Common myeloid progenitor, CD34-positive (primary cell): ENCODE measurements at regions not wholly inside any gene's neighbourhood (a gene's known extent, or its start where the extent isn't known, plus 50 kb on each side); places are given as distances from the start of the nearest gene placed in this dataset.

Experiments used
- CTCF ChIA-PET: fragments of 350-600 bp; sonication (Branson Sonifier 250); formaldehyde crosslinking; loops from one replicate; lab custom pipeline; 2021; ENCODE audit warnings: antibody characterized with exemption; lab: Charles Lee
- POLR2A ChIA-PET: fragments of 350-600 bp; sonication (Branson Sonifier 250); formaldehyde crosslinking; loops from one replicate; lab custom pipeline; 2021; ENCODE audit warnings: antibody characterized with exemption; lab: Charles Lee
- DNase-seq, 3 donors: peaks; one replicate each; pipeline versions ENCODE4 v3.0.0 to v3.0.0-alpha.2; 2013
- H3K27ac ChIP-seq, 2 experiments: 1 replicate in 1 of 2; 2 replicates in 1 of 2; pipeline ENCODE4 v1.7.0; 2013; ENCODE audit warnings: inconsistent platforms in 2 of 2, low read length in 2 of 2, mild to moderate bottlenecking in 2 of 2, low read depth in 1 of 2, moderate library complexity in 1 of 2; ENCODE audit not compliant: severe bottlenecking in 2 of 2, insufficient read depth in 1 of 2, poor library complexity in 1 of 2
- H3K27me3 ChIP-seq, 5 experiments: replicated peaks in 2 of 5; 1 replicate in 3 of 5; 2 replicates in 2 of 5; pipeline versions ENCODE4 v1.6.1 to v1.7.0; 2013; ENCODE audit warnings: low read length in 4 of 5, mild to moderate bottlenecking in 2 of 5, moderate library complexity in 2 of 5, inconsistent platforms in 1 of 5; ENCODE audit not compliant: insufficient read depth in 5 of 5, control insufficient read depth in 4 of 5
- H3K36me3 ChIP-seq, 4 experiments: 1 replicate in 2 of 4; 2 replicates in 2 of 4; pipeline versions ENCODE4 v1.6.1 to v1.7.0; 2013; ENCODE audit warnings: low read length in 3 of 4, control low read depth in 1 of 4, mild to moderate bottlenecking in 1 of 4; ENCODE audit not compliant: control insufficient read depth in 4 of 4, insufficient read depth in 4 of 4
- H3K4me1 ChIP-seq, 4 experiments: 1 replicate in 3 of 4; 2 replicates in 1 of 4; pipeline versions ENCODE4 v1.6.1 to v1.7.1; 2013; ENCODE audit warnings: low read length in 3 of 4, mild to moderate bottlenecking in 3 of 4, control low read depth in 1 of 4, inconsistent platforms in 1 of 4, moderate library complexity in 1 of 4; ENCODE audit not compliant: control insufficient read depth in 4 of 4, insufficient read depth in 4 of 4; ENCODE audit errors: control extremely low read depth in 1 of 4
- H3K4me3 ChIP-seq, 7 experiments: 1 replicate in 4 of 7; 2 replicates in 3 of 7; pipeline versions ENCODE4 v1.5.1 to v1.7.0; 2013; ENCODE audit warnings: mild to moderate bottlenecking in 7 of 7, low read length in 6 of 7, moderate library complexity in 6 of 7, inconsistent platforms in 2 of 7, low read depth in 2 of 7, control low read depth in 1 of 7; ENCODE audit not compliant: insufficient read depth in 4 of 7, control insufficient read depth in 1 of 7; ENCODE audit errors: extremely low read depth in 1 of 7
- H3K9me3 ChIP-seq, 5 experiments: 1 replicate in 4 of 5; 2 replicates in 1 of 5; pipeline versions ENCODE4 v1.6.1 to v1.7.1; 2013; ENCODE audit warnings: low read length in 4 of 5, mild to moderate bottlenecking in 2 of 5, inconsistent platforms in 1 of 5, low read depth in 1 of 5, moderate library complexity in 1 of 5; ENCODE audit not compliant: control insufficient read depth in 4 of 5, insufficient read depth in 2 of 5; ENCODE audit errors: control extremely low read depth in 1 of 5
- WGBS: methylation state at CpG from one replicate; pipeline ENCODE4 v1.1.5; 2013; ENCODE audit not compliant: insufficient coverage; 5-methylcytosine and 5-hydroxymethylcytosine counted together

DNA sequence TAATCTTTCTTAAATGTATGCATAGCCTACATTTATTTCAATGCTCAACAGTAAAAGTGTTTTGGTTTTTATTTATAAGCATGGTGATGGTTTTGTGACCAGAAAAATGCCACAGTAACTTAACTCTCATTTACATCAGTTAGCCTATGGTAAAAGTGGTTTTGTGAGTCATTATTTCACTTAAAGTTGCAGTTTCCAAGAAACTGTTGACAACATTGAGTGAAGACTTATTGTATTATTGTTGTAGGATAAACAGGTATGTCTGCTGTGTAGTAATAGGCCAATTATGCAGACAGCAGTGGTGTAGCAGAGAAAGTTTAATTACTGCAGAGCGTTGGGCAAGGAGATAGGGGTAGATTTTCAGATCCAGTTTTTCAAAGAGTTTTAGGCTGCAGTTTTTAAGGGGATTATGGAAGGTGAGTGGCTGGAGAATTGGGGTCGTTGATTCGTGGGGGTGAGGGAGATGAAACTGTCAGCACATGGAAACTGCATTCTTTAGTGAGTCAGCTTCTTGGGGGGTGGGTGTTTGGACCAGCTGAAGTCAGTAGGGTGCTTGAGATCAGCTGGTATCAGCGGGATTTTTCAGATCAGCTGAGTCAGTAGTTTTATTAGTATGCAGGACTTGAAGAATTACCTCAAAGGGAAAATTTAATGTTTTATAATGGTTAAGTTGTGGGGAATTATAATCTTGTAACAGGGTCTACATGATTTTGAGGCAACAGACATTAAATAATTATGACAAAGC is 168.7 kb upstream of the FMN2 start:
- CTCF ChIA-PET, result interaction anchor here (1.4 kb wide), 1 partner anchor 29 kb away, joined by 3 read pairs; no protein-coding TSS in a partner anchor
- H3K36me3 ChIP-seq, result no peaks in the 10 kb centered on the region
- WGBS, result 93% methylated on average over 4 of the region's 4 CpGs
- H3K27me3 ChIP-seq, result no peaks in the 10 kb centered on the region
- H3K4me1 ChIP-seq, result peaks cover 0 to 4% (median 2%) of the 10 kb centered on the region in 4 experiments
- H3K27ac ChIP-seq, result no peak overlapping the region
- H3K4me3 ChIP-seq, result no peak overlapping the region
- POLR2A ChIA-PET, result no interaction called here
- peaks cover 0 to 4% (median 2%) of the 10 kb centered on the region in 5 experiments for H3K9me3 ChIP-seq
- no peak for DNase-seq

DNA sequence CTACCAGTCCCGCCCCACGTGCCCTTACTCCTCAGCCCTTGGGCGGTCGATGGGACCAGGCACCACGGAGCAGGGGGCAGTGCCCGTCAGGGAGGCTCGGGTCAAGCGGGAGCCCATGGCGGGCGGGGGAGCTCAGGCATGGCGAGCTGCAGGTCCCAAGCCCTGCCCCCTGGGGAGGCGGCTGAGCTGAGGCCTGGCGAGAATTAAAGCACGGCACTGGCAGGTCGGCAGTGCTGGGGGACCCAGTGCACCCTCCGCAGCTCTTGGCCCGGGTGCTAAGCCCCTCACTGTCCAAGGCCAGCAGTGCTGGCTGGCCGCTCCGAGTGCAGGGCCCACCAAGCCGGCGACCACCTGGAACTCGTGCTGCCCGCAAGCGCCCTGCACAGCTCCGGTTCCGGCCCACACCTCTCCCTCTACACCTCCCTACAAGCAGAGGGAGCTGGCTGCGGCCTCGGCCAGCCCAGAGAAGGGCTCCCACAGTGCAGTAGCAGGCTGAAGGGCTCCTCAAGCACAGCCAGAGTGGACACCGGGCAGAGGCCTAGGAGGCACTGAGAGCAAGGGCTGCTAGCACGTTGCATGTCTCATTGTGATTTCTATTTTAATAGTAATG is 166.8 kb upstream of the FMN2 start:
- no peaks in the 10 kb centered on the region for H3K4me1 ChIP-seq
- no peaks in the 10 kb centered on the region for H3K36me3 ChIP-seq
- 97% methylated on average over 18 of the region's 30 CpGs for WGBS
- H3K9me3 ChIP-seq, result peaks cover 0 to 4% (median 2%) of the 10 kb centered on the region in 5 experiments
- POLR2A ChIA-PET, result no interaction called here
- no peaks in the 10 kb centered on the region for H3K27me3 ChIP-seq
- H3K4me3 ChIP-seq, result no peak overlapping the region
- CTCF ChIA-PET, result no interaction called here
- H3K27ac ChIP-seq, result no peak overlapping the region
- no peak for DNase-seq

DNA sequence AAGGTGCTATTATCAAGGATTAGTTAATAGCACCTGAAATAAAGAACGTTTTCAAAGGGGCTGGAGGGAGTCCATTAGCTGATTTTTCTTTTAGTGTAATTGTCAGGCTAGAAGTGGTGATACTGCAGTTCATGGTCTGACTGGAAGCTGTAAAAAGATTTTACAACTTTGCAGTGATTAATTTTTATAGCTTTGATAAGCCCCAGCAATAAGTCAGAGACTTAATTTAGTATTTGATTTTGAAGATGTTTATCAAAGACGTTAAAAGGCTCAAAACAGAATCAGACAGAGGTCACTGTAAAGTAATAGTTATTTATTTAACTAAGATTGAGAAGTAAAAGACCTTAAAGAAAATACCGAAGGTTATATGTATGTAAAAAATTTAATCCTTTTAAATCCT is 165.5 kb upstream of the FMN2 start:
- peaks cover 0 to 4% (median 2%) of the 10 kb centered on the region in 5 experiments for H3K9me3 ChIP-seq
- no peaks in the 10 kb centered on the region for H3K27me3 ChIP-seq
- WGBS, result 88% methylated on average over 1 of the region's 3 CpGs
- no peaks in the 10 kb centered on the region for H3K36me3 ChIP-seq
- H3K4me1 ChIP-seq, result no peaks in the 10 kb centered on the region
- no peak overlapping the region for H3K4me3 ChIP-seq
- POLR2A ChIA-PET, result no interaction called here
- CTCF ChIA-PET, result no interaction called here
- no peak for DNase-seq
- H3K27ac ChIP-seq, result no peak overlapping the region

DNA sequence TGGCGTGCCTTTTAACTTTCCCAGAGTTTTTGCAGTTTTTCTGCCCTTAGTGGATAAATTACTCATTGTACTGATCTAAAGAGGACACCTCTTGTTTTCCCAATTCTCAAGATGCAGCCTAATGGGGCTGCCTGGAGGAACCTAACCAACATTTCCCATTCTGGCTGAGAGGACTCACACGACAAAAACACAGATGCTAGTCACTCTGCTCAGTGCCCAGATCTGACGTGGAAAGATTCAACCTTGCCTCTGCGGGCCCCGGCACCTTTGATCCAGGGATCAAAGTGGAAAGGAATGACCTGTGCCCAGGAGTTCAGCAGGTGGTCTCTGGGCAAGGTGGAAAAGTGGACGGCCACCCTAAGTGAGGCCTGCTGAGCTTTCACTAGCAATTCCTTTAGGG is 162.4 kb upstream of the FMN2 start:
- Histone ChIP-seq H3K27me3 (no peaks in the 10 kb centered on the region), H3K36me3 (no peaks in the 10 kb centered on the region), H3K27ac (no peak overlapping the region), H3K4me3 (no peak overlapping the region), H3K4me1 (no peaks in the 10 kb centered on the region), H3K9me3 (peaks cover 0 to 4% (median 2%) of the 10 kb centered on the region in 5 experiments)
- WGBS, result 98% methylated on average over 5 of the region's 6 CpGs
- no peak for DNase-seq
- ChIA-PET CTCF (interaction anchor here (0.6 kb wide), 1 partner anchor 22 kb away, joined by 3 read pairs; no protein-coding TSS in a partner anchor), POLR2A (no interaction called here)

DNA sequence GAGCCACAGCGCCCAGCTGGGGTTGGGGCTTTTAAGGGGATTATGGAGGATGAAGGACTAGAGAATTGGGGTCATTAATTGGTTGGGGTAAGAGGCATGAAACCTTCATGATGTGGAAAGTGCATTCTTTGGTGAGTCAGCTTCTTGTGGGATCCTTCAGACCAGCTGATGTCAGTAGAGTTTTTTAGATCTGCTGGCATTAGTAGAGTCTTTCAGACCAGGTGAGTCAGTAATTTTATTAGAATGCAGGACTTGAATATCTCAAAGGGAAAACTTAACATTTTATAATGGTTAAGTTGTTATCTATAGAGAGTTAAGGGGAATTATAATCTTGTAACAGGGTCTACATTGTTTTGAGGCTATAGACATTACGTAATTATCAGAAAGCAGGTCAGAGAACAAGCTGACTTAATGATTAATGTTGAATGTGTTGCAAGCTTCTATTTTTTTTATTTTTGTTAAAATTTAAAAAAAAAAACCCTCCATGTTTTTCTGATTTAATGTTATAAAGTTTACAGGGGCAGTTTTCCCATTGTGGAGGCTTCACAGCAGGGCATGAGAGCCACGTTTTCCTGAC is 160.9 kb upstream of the FMN2 start:
- Histone ChIP-seq H3K36me3 (no peaks in the 10 kb centered on the region), H3K4me3 (no peak overlapping the region), H3K9me3 (no peaks in the 10 kb centered on the region), H3K4me1 (no peaks in the 10 kb centered on the region), H3K27me3 (no peaks in the 10 kb centered on the region), H3K27ac (no peak overlapping the region)
- DNase-seq, result no peak
- WGBS, result 100% methylated on average over 1 of the region's 3 CpGs
- CTCF ChIA-PET, result no interaction called here
- POLR2A ChIA-PET, result no interaction called here

DNA sequence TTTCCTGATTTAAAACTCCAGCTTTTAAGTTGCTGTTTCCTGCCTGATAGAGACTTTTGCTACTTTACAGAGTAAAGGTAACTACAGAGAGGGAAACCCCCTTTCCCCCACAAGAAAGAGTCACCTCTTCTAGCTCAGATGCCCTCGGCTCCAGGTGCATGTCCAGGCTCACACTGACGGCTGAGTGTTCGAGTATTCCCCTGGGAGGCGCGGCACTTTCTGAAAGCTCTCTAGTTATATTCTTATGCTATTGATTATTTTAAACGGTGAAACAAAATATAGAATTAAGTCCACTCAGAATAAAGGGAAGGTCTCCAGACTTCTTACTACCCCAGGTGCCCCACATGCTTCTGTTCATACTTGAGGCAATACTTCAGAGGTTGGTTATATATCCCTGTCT is 160.3 kb upstream of the FMN2 start:
- Histone ChIP-seq H3K4me1 (no peaks in the 10 kb centered on the region), H3K27me3 (no peaks in the 10 kb centered on the region), H3K36me3 (no peaks in the 10 kb centered on the region), H3K4me3 (no peak overlapping the region), H3K27ac (no peak overlapping the region), H3K9me3 (no peaks in the 10 kb centered on the region)
- ChIA-PET POLR2A (no interaction called here), CTCF (no interaction called here)
- no CpG with 5 or more reads among the region's 6 CpGs for WGBS
- no peak for DNase-seq

DNA sequence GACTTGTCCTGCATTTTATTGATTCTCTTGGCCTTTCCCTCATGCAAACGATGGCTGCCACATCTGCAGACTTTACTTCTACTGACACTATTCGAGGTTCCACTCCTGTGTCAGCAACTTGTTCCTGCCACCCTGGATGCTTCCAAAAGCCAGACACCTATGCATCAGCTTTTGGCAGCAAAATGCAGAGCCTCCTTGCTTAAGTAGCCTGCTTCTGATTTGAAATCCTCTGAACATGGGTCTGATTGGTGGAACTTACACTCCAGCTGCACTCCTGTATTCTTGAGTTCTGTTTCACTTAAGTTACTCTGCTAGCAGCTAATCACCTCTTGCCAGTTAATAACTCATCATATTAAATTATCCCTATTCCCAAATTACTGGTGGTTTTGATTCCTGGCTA is 152.1 kb upstream of the FMN2 start:
- H3K27ac ChIP-seq, result no peak overlapping the region
- H3K27me3 ChIP-seq, result no peaks in the 10 kb centered on the region
- POLR2A ChIA-PET, result no interaction called here
- H3K4me3 ChIP-seq, result no peak overlapping the region
- H3K9me3 ChIP-seq, result peaks cover 3 to 13% (median 6%) of the 10 kb centered on the region in 5 experiments
- 91% methylated on average over 2 of the region's 2 CpGs for WGBS
- H3K4me1 ChIP-seq, result peaks cover 0 to 1% (median 0%) of the 10 kb centered on the region in 4 experiments
- no peaks in the 10 kb centered on the region for H3K36me3 ChIP-seq
- CTCF ChIA-PET, result interaction anchor here (1.9 kb wide), 1 partner anchor 11 kb away, joined by 10 read pairs; no protein-coding TSS in a partner anchor
- no peak for DNase-seq
